ENCODE measurements at regions not wholly inside any gene's neighbourhood (a gene's known extent, or its start where the extent isn't known, plus 50 kb on each side); places are given as distances from the start of the nearest gene placed in this dataset.
A peak's percentile ranks its signal among the peaks of the same experiment; 100 is the strongest.

DNA sequence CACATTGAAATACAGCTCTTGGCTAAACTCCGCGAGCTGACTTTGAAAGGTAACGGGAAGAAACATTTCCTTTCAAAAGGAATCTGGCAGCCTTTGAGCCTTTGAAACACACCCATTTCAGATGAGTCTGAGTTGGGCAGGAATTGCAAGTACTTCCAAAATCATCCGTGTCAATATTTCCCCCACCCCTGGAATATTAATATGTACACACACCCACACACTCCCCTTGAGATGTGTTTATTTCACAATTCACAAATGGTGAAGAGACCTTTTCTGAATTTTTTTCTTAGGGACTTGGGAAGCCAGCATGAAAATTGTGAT, 438.7 kb upstream of the NRP1 start:
- Histone ChIP-seq H3K18ac (ENCODE audit: insufficient read length, low read depth, low read length) (peak overlapping the region; percentile 81), H3K4ac (ENCODE audit: low read depth, low read length) (no peak overlapping the region; the same call in 1 of the 2 replicates), H2BK120ac (ENCODE audit: low read depth, low read length, poor library complexity, severe bottlenecking) (no peak overlapping the region), H3K27me3 (ENCODE audit: insufficient read depth, low read length) (no peaks in the 10 kb centered on the region), H3K23ac (ENCODE audit: insufficient read length, low read depth, low read length) (no peak overlapping the region), H3K9ac (ENCODE audit: extremely low read depth, insufficient read length, low read length) (no peak overlapping the region), H3K56ac (ENCODE audit: insufficient read length, low read depth, low read length) (no peak overlapping the region), H3K9me3 (ENCODE audit: control insufficient read depth, low read depth, low read length) (no peaks in the 10 kb centered on the region), H3K79me2 (ENCODE audit: insufficient read depth, low read length) (no peaks in the 10 kb centered on the region), H2AFZ (ENCODE audit: low read length) (no peak overlapping the region), H2AK5ac (ENCODE audit: insufficient read length, low read length) (no peak overlapping the region), H2BK15ac (ENCODE audit: low read depth, low read length) (no peak overlapping the region), H2BK12ac (ENCODE audit: insufficient read length, low read depth, low read length) (no peak overlapping the region), H3K14ac (ENCODE audit: insufficient read depth, low read length) (no peak overlapping the region), H2BK20ac (ENCODE audit: low read depth, low read length, poor library complexity, severe bottlenecking) (no peak overlapping the region), H3T11ph (ENCODE audit: low read length) (no peak overlapping the region), H3K79me1 (ENCODE audit: insufficient read depth, low read depth, low read length, poor library complexity, severe bottlenecking) (no peaks in the 10 kb centered on the region), H4K91ac (ENCODE audit: insufficient read length, low read depth, low read length) (no peak overlapping the region), H3K4me2 (ENCODE audit: insufficient read depth, insufficient read length, low read length) (peak overlapping the region; percentile 36), H3K4me1 (ENCODE audit: insufficient read depth, low read length) (peaks cover 5% of the 10 kb centered on the region; the same call in 1 of the 2 replicates), H4K20me1 (ENCODE audit: control insufficient read depth, insufficient read depth, insufficient read length) (no peaks in the 10 kb centered on the region), H2BK5ac (ENCODE audit: insufficient read length, low read length) (no peak overlapping the region), H3K23me2 (ENCODE audit: insufficient read length, low read depth, low read length, poor library complexity, severe bottlenecking) (no peaks in the 10 kb centered on the region), H4K5ac (ENCODE audit: insufficient read length, low read depth, low read length) (no peak overlapping the region), H3K27ac (ENCODE audit: insufficient read length, low read depth, low read length) (peak overlapping the region; percentile 70), H4K8ac (replicated peaks; ENCODE audit: insufficient read length, low read depth, low read length) (no peak overlapping the region)
- DNase-seq: no peak
- H3K36me3 Mint-ChIP-seq (ENCODE audit: insufficient read depth in 1 of 3, low read depth in 3 of 3): peaks cover 0 to 7% (median 5%) of the 10 kb centered on the region in 3 experiments; a peak in 2 of 7 replicates
- no peak overlapping the region; a peak in 1 of 5 replicates for H3K4me3 Mint-ChIP-seq
- H3K27me3 Mint-ChIP-seq (ENCODE audit: low read depth): no peaks in the 10 kb centered on the region; the same call in 1 of the 2 replicates
- no peaks in the 10 kb centered on the region for H3K9me3 Mint-ChIP-seq
- H3K4me1 Mint-ChIP-seq: peaks cover 35 to 41% of the 10 kb centered on the region in 2 experiments
- TF ChIP-seq CTCF (conservative IDR thresholded peaks at IDR 0.05): no peak
- H3K27ac Mint-ChIP-seq: peak overlapping the region in 2 of 3 experiments; percentile 94 to 97; a peak in 4 of 7 replicates
- no CpG with 5 or more reads among the region's 4 CpGs for WGBS (ENCODE audit: extremely low coverage, insufficient read length, low lambda C conversion rate)

Data from H9 (cell line).